Cardiac muscle cell (in vitro differentiated cells and primary cell): ENCODE measurements at regions not wholly inside any gene's neighbourhood (a gene's known extent, or its start where the extent isn't known, plus 50 kb on each side); places are given as distances from the start of the nearest gene placed in this dataset.

Source experiments
- DNase-seq, 2 donors: peaks; one replicate each; pipeline versions ENCODE4 v3.0.0 to v3.0.0-alpha.2; 2010 to 2017; ENCODE audit warnings: low read depth in 1 of 2, low spot score in 1 of 2
- H3K27ac ChIP-seq: fragments of 200-600 bp; sonication (generic); 2 replicates; pipeline ENCODE4 v1.5.1; 2016
- H3K27me3 ChIP-seq: fragments of 200-600 bp; sonication (generic); 2 replicates; pipeline ENCODE4 v1.6.0; 2016; ENCODE audit warnings: control low read depth
- H3K36me3 ChIP-seq: fragments of 200-600 bp; sonication (generic); 2 replicates; pipeline ENCODE4 v1.5.1; 2016; ENCODE audit warnings: control low read depth
- H3K4me1 ChIP-seq: fragments of 200-600 bp; sonication (generic); 2 replicates; pipeline ENCODE4 v1.8.1; 2017; ENCODE audit warnings: low read depth, mild to moderate bottlenecking, mixed run types
- H3K4me3 ChIP-seq: fragments of 200-600 bp; sonication (generic); 2 replicates; pipeline ENCODE4 v1.5.1; 2016; ENCODE audit warnings: mild to moderate bottlenecking
- H3K9me3 ChIP-seq: fragments of 200-600 bp; sonication (generic); 2 replicates; pipeline ENCODE4 v1.5.1; 2017; ENCODE audit warnings: low read depth, mild to moderate bottlenecking, control low read depth
- TF ChIP-seq, protein P1 (sequence below): IDR thresholded peaks from 2 replicates; pipeline ENCODE4 v1.5.1; 2012; ENCODE audit warnings: low read depth, mild to moderate bottlenecking, low read length

- Histone ChIP-seq H3K9me3 (no peaks in the 10 kb centered on the region), H3K4me1 (no peaks in the 10 kb centered on the region), H3K36me3 (no peaks in the 10 kb centered on the region), H3K27ac (no peak overlapping the region), H3K4me3 (no peak overlapping the region), H3K27me3 (no peaks in the 10 kb centered on the region)
- TF ChIP-seq, protein P1, sequence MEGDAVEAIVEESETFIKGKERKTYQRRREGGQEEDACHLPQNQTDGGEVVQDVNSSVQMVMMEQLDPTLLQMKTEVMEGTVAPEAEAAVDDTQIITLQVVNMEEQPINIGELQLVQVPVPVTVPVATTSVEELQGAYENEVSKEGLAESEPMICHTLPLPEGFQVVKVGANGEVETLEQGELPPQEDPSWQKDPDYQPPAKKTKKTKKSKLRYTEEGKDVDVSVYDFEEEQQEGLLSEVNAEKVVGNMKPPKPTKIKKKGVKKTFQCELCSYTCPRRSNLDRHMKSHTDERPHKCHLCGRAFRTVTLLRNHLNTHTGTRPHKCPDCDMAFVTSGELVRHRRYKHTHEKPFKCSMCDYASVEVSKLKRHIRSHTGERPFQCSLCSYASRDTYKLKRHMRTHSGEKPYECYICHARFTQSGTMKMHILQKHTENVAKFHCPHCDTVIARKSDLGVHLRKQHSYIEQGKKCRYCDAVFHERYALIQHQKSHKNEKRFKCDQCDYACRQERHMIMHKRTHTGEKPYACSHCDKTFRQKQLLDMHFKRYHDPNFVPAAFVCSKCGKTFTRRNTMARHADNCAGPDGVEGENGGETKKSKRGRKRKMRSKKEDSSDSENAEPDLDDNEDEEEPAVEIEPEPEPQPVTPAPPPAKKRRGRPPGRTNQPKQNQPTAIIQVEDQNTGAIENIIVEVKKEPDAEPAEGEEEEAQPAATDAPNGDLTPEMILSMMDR = no peak
- DNase-seq = no peak
Observed at GRCh38 chr12:92437452-92437851, 265.3 kb upstream of the PLEKHG7 start.

DNA sequence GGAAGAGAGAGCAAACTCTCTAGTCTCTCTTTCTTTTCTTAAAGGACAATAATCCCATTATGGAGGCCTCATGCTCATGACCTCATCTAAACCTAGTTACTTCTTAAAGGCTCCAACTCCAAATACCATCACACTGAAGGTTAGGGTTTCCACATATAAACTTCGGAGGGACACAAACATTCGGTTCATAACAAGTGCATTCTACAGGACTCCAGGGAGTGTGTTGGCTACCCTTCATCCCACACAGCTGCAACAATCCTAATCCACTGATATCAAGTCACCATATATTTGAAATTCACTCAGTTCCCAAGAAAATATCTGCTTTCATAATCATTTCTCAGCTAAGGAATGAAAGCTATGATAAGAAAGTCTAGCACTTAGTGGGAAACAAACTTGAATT is 265.9 kb upstream of the PLEKHG7 start:
- Histone ChIP-seq H3K4me3 (no peak overlapping the region), H3K4me1 (no peaks in the 10 kb centered on the region), H3K27me3 (no peaks in the 10 kb centered on the region), H3K9me3 (no peaks in the 10 kb centered on the region), H3K27ac (no peak overlapping the region), H3K36me3 (no peaks in the 10 kb centered on the region)
- TF ChIP-seq, protein P1 = no peak
- no peak for DNase-seq

- no peaks in the 10 kb centered on the region for H3K27me3 ChIP-seq
- no peaks in the 10 kb centered on the region for H3K4me1 ChIP-seq
- no peaks in the 10 kb centered on the region for H3K9me3 ChIP-seq
- no peak overlapping the region for H3K27ac ChIP-seq
- H3K4me3 ChIP-seq = no peak overlapping the region
- H3K36me3 ChIP-seq = no peaks in the 10 kb centered on the region
- TF ChIP-seq, protein P1 = no peak
- no peak for DNase-seq
Observed at GRCh38 chr12:92434607-92435025, 268.2 kb upstream of the PLEKHG7 start.

DNA sequence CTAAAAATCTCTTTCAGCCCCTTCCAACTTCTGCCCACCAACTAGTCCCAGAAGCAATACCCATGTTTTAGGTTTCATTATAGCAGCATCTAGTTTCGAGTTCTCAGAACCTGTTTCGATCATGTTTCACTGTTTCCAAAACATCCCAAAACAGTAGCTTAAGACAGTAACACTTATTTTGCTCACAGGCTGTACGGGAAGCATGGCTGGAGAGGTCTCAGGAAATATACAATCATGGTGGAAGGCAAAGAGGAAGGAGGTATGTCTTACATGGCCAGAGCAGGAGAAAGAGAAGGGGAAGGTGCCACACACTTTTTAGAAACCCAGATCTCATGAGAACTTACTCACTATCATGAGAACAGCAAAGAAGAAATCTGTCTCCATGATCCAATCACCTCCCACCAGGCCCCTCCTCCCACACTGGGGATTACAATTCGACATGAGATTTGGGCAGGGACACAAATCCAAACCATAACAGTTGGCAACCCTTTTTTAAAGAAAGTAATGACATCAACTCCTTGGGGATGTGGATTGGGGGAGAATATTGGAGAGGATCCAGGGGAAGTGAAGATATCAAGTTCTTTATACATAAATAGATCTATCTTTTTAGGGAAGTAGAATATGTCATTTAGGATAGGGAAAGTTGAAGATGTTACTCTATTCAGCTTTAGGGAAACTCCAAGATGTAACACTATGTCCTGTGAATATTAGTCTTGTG is 269.9 kb upstream of the PLEKHG7 start:
- H3K27me3 ChIP-seq = no peaks in the 10 kb centered on the region
- H3K4me1 ChIP-seq = peaks cover 3% of the 10 kb centered on the region
- no peak overlapping the region for H3K27ac ChIP-seq
- TF ChIP-seq, protein P1 = no peak
- no peaks in the 10 kb centered on the region for H3K9me3 ChIP-seq
- no peak for DNase-seq
- no peaks in the 10 kb centered on the region for H3K36me3 ChIP-seq
- H3K4me3 ChIP-seq = no peak overlapping the region

DNA sequence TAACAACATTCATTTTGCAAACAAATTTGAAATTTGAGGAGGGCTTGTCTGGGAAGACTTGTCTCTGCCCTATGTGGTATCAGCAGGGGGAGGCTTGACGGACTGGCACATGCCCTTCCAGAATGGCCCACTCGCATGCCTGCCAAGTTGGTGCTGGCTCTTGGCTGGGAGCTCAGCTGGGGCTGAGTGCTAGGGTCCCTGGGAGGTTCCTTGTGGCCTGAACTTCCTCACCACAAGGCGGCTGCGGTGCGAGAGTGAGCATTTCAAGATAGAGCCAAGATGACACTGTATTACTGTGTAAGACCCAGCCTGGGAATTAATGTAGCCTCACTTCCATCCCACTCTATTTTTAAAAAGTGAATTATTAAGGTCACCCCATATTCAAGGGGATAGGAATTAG is 271.6 kb upstream of the PLEKHG7 start:
- no peaks in the 10 kb centered on the region for H3K36me3 ChIP-seq
- no peak for DNase-seq
- no peaks in the 10 kb centered on the region for H3K27me3 ChIP-seq
- no peak overlapping the region for H3K27ac ChIP-seq
- TF ChIP-seq, protein P1 = no peak
- H3K4me3 ChIP-seq = no peak overlapping the region
- peaks cover 3% of the 10 kb centered on the region for H3K4me1 ChIP-seq
- no peaks in the 10 kb centered on the region for H3K9me3 ChIP-seq
